CD4-positive, CD25-positive, alpha-beta regulatory T cell (primary cell): ENCODE measurements at regions not wholly inside any gene's neighbourhood (a gene's known extent, or its start where the extent isn't known, plus 50 kb on each side); places are given as distances from the start of the nearest gene placed in this dataset.

Experiments used
- ATAC-seq, 2 donors: fragments of 150-1000 bp; cut with Tn5 transposase; one replicate each; pipeline ENCODE4 v1.10.0; 2021; ENCODE audit warnings: low read depth in 2 of 2, moderate number of reproducible peaks in 2 of 2, moderate library complexity in 1 of 2
- DNase-seq, 3 donors: peaks; one replicate each; pipeline versions ENCODE4 v3.0.0 to v3.0.0-alpha.2; 2012 to 2022; ENCODE audit warnings: mixed read lengths in 1 of 3
- H3K27ac ChIP-seq: one replicate; pipeline ENCODE4 v1.7.0; 2013; ENCODE audit warnings: mild to moderate bottlenecking, low read length; ENCODE audit not compliant: insufficient read depth, poor library complexity, severe bottlenecking
- H3K27me3 ChIP-seq: one replicate; pipeline ENCODE4 v1.7.0; 2013; ENCODE audit warnings: low read length; ENCODE audit not compliant: control insufficient read depth, insufficient read depth
- H3K36me3 ChIP-seq: one replicate; pipeline ENCODE4 v1.7.0; 2013; ENCODE audit warnings: mild to moderate bottlenecking, low read length, moderate library complexity; ENCODE audit not compliant: control insufficient read depth, insufficient read depth
- H3K4me1 ChIP-seq: 2 replicates; pipeline ENCODE4 v1.7.0; 2013; ENCODE audit warnings: mild to moderate bottlenecking, low read length; ENCODE audit not compliant: insufficient read depth, control insufficient read depth, poor library complexity, severe bottlenecking
- H3K4me3 ChIP-seq: one replicate; pipeline ENCODE4 v1.7.0; 2013; ENCODE audit warnings: low read depth, mild to moderate bottlenecking, low read length, moderate library complexity
- H3K9me3 ChIP-seq, 2 experiments: 1 replicate in 1 of 2; 2 replicates in 1 of 2; pipeline ENCODE4 v1.7.0; 2013; ENCODE audit warnings: low read length in 2 of 2, mild to moderate bottlenecking in 1 of 2, moderate library complexity in 1 of 2; ENCODE audit not compliant: control insufficient read depth in 2 of 2
- H3K27ac Mint-ChIP-seq, 3 donors: one replicate each; pipeline ENCODE4 v1.8.0; 2020 to 2022; ENCODE audit warnings: mild to moderate bottlenecking in 3 of 3, mixed read lengths in 3 of 3, moderate library complexity in 2 of 3
- H3K27me3 Mint-ChIP-seq: one replicate; pipeline ENCODE4 v1.8.0; 2022; ENCODE audit warnings: mild to moderate bottlenecking, mixed read lengths
- H3K36me3 Mint-ChIP-seq: one replicate; pipeline ENCODE4 v1.8.0; 2020; ENCODE audit warnings: mixed read lengths
- H3K4me1 Mint-ChIP-seq, 4 donors: one replicate each; pipeline ENCODE4 v1.8.0; 2020 to 2022; ENCODE audit warnings: mixed read lengths in 4 of 4, mild to moderate bottlenecking in 1 of 4
- H3K4me3 Mint-ChIP-seq, 4 donors: one replicate each; pipeline ENCODE4 v1.8.0; 2020 to 2022; ENCODE audit warnings: mild to moderate bottlenecking in 4 of 4, mixed read lengths in 4 of 4, moderate library complexity in 3 of 4
- H3K9me3 Mint-ChIP-seq, 7 donors: one replicate each; pipeline ENCODE4 v1.8.0; 2020 to 2022; ENCODE audit warnings: mixed read lengths in 7 of 7, mild to moderate bottlenecking in 3 of 7, moderate library complexity in 2 of 7

- H3K4me3 ChIP-seq: no peak overlapping the region
- no peaks in the 10 kb centered on the region for H3K9me3 ChIP-seq
- Mint-ChIP-seq H3K27ac (no peak overlapping the region), H3K4me1 (no peaks in the 10 kb centered on the region), H3K36me3 (no peaks in the 10 kb centered on the region), H3K4me3 (no peak overlapping the region), H3K9me3 (peaks cover 0 to 12% (median 3%) of the 10 kb centered on the region in 7 donors), H3K27me3 (no peaks in the 10 kb centered on the region)
- H3K36me3 ChIP-seq: no peaks in the 10 kb centered on the region
- H3K27ac ChIP-seq: no peak overlapping the region
- DNase-seq: no peak
- H3K27me3 ChIP-seq: no peaks in the 10 kb centered on the region
- no peaks in the 10 kb centered on the region for H3K4me1 ChIP-seq
- no peak for ATAC-seq
Observed at GRCh38 chr10:58019863-58020537, 247.7 kb downstream of the IPMK start.

- Histone ChIP-seq H3K27ac (no peak overlapping the region), H3K4me1 (no peaks in the 10 kb centered on the region), H3K4me3 (no peak overlapping the region), H3K36me3 (no peaks in the 10 kb centered on the region), H3K27me3 (no peaks in the 10 kb centered on the region), H3K9me3 (no peaks in the 10 kb centered on the region)
- ATAC-seq (no peak), DNase-seq (no peak)
- H3K4me3 Mint-ChIP-seq: no peak overlapping the region
- H3K4me1 Mint-ChIP-seq: no peaks in the 10 kb centered on the region
- H3K9me3 Mint-ChIP-seq: peaks cover 0 to 12% (median 3%) of the 10 kb centered on the region in 7 donors
- no peaks in the 10 kb centered on the region for H3K36me3 Mint-ChIP-seq
- H3K27ac Mint-ChIP-seq: no peak overlapping the region
- H3K27me3 Mint-ChIP-seq: no peaks in the 10 kb centered on the region
Observed at GRCh38 chr10:58017719-58018367, 249.9 kb downstream of the IPMK start.

DNA sequence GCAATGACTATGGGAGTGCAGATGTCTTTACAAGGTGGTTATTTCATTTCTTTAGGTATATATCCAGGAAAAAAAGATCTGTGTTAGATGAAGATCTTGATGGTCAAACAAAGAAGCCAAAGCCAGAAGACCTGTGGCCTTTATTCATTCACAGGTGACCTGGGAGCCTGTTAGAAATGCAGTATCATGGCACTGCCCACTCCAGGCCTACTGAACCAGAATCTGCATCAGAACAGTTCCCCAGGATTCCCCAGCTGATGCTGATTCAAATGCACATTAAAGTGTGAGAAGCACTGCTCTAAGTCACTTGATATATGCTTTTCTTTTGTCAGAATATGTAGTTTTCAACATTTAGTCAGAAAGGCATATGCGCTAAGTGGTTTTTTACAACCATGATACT is 251.1 kb downstream of the IPMK start:
- H3K4me1 ChIP-seq: no peaks in the 10 kb centered on the region
- ATAC-seq (no peak), DNase-seq (no peak)
- H3K27me3 ChIP-seq: no peaks in the 10 kb centered on the region
- Mint-ChIP-seq H3K36me3 (no peaks in the 10 kb centered on the region), H3K9me3 (peaks cover 0 to 12% (median 2%) of the 10 kb centered on the region in 7 donors), H3K27ac (no peak overlapping the region), H3K4me3 (no peak overlapping the region), H3K27me3 (no peaks in the 10 kb centered on the region), H3K4me1 (no peaks in the 10 kb centered on the region)
- H3K27ac ChIP-seq: no peak overlapping the region
- H3K9me3 ChIP-seq: no peaks in the 10 kb centered on the region
- H3K36me3 ChIP-seq: no peaks in the 10 kb centered on the region
- no peak overlapping the region for H3K4me3 ChIP-seq

DNA sequence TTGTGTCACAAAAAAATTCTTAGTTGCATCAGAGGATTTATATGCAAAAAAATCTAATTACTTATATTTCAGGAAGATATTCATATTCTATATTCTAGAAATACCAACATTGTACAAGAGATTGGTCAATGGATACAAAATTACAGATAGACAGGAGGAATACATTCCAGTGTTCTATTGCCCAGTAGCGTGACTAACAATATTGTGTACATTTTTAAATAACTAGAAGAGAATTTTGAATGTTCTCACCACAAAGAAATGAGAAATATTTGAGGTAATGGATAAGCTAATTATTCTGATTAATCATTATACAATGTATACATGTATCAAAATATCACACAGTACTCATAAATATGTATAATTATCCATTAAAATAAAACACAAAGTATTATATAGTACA is 253.3 kb downstream of the IPMK start:
- no peak overlapping the region for H3K4me3 ChIP-seq
- H3K27me3 ChIP-seq: no peaks in the 10 kb centered on the region
- ATAC-seq: no peak
- Mint-ChIP-seq H3K4me3 (no peak overlapping the region), H3K36me3 (no peaks in the 10 kb centered on the region), H3K9me3 (peaks cover 0 to 2% (median 0%) of the 10 kb centered on the region in 7 donors), H3K27me3 (no peaks in the 10 kb centered on the region), H3K4me1 (no peaks in the 10 kb centered on the region), H3K27ac (no peak overlapping the region)
- H3K36me3 ChIP-seq: no peaks in the 10 kb centered on the region
- no peak overlapping the region for H3K27ac ChIP-seq
- DNase-seq: no peak
- no peaks in the 10 kb centered on the region for H3K4me1 ChIP-seq
- no peaks in the 10 kb centered on the region for H3K9me3 ChIP-seq

GRCh38 chr10:58013406-58013805 is 254.3 kb downstream of the IPMK start:
- H3K4me1 ChIP-seq: no peaks in the 10 kb centered on the region
- Mint-ChIP-seq H3K27me3 (no peaks in the 10 kb centered on the region), H3K9me3 (peaks cover 0 to 2% (median 0%) of the 10 kb centered on the region in 7 donors), H3K4me1 (no peaks in the 10 kb centered on the region), H3K27ac (no peak overlapping the region), H3K36me3 (no peaks in the 10 kb centered on the region), H3K4me3 (no peak overlapping the region)
- H3K9me3 ChIP-seq: no peaks in the 10 kb centered on the region
- no peaks in the 10 kb centered on the region for H3K27me3 ChIP-seq
- H3K4me3 ChIP-seq: no peak overlapping the region
- DNase-seq: no peak
- no peak overlapping the region for H3K27ac ChIP-seq
- no peak for ATAC-seq
- H3K36me3 ChIP-seq: no peaks in the 10 kb centered on the region

DNA sequence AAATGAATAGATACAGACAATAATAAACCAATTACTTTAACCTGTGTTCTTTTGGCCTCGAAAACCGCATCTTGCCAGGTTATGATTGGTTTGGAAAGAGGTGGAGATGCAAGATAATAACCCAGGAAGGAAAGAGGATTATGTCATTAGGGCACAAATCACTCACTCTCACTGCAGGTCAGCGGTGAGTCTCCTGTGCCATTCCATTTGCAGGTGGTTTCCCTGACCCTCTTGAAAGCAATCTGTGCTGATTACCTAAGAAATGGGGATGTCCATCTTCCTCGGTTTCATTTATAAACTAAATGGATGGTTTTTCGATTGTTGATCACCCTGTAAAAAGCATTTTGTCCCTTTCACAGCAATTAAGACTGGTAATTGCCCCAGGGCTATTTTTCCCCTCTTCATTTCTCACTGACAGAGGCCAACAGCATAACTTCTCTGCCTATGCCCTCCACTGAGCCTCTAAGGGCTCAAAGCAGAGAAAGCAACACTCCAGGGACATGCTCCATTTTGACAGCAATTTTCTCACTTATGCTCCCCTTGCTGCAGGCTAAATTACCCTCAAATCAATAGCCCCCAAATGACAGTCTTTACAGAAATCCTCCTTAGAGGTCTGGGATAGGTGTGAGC is 257.5 kb downstream of the IPMK start:
- Histone ChIP-seq H3K36me3 (no peaks in the 10 kb centered on the region), H3K27me3 (no peaks in the 10 kb centered on the region), H3K27ac (no peak overlapping the region), H3K9me3 (no peaks in the 10 kb centered on the region), H3K4me3 (no peak overlapping the region), H3K4me1 (no peaks in the 10 kb centered on the region)
- peaks cover 0 to 2% (median 0%) of the 10 kb centered on the region in 7 donors for H3K9me3 Mint-ChIP-seq
- no peak for DNase-seq
- ATAC-seq: no peak
- no peaks in the 10 kb centered on the region for H3K27me3 Mint-ChIP-seq
- H3K36me3 Mint-ChIP-seq: no peaks in the 10 kb centered on the region
- no peak overlapping the region for H3K4me3 Mint-ChIP-seq
- H3K4me1 Mint-ChIP-seq: no peaks in the 10 kb centered on the region
- H3K27ac Mint-ChIP-seq: no peak overlapping the region

GRCh38 chr10:58003945-58004344 is 263.7 kb downstream of the IPMK start:
- DNase-seq: no peak
- no peak overlapping the region for H3K4me3 Mint-ChIP-seq
- H3K27me3 ChIP-seq: no peaks in the 10 kb centered on the region
- H3K9me3 ChIP-seq: no peaks in the 10 kb centered on the region
- H3K4me1 Mint-ChIP-seq: no peaks in the 10 kb centered on the region
- ATAC-seq: no peak
- H3K36me3 Mint-ChIP-seq: no peaks in the 10 kb centered on the region
- H3K27me3 Mint-ChIP-seq: no peaks in the 10 kb centered on the region
- no peak overlapping the region for H3K27ac Mint-ChIP-seq
- H3K36me3 ChIP-seq: no peaks in the 10 kb centered on the region
- no peak overlapping the region for H3K27ac ChIP-seq
- peaks cover 0 to 9% (median 0%) of the 10 kb centered on the region in 7 donors for H3K9me3 Mint-ChIP-seq
- H3K4me3 ChIP-seq: no peak overlapping the region
- H3K4me1 ChIP-seq: no peaks in the 10 kb centered on the region
